Liver (tissue), 8 donors: ENCODE measurements at regions not wholly inside any gene's neighbourhood (a gene's known extent, or its start where the extent isn't known, plus 50 kb on each side); places are given as distances from the start of the nearest gene placed in this dataset.
"Not testable (repeated sequence)": the region's sequence is repeated elsewhere in the genome, so short reads cannot be mapped to it uniquely, and the experiment has no call there.

Source experiments
- DNase-seq: peaks from one replicate; pipeline ENCODE4 v3.0.0-alpha.2; 2017; ENCODE audit warnings: low spot score
- H3K27ac ChIP-seq, 2 donors: one replicate each; pipeline ENCODE4 v1.7.0; 2013; ENCODE audit warnings: inconsistent platforms in 2 of 2, low read length in 2 of 2, control low read depth in 1 of 2, low read depth in 1 of 2, mild to moderate bottlenecking in 1 of 2
- H3K27me3 ChIP-seq, 4 donors: one replicate each; pipeline versions ENCODE4 v1.6.1 to v1.7.0; 2013; ENCODE audit warnings: low read length in 3 of 4, inconsistent platforms in 1 of 4, mild to moderate bottlenecking in 1 of 4, moderate library complexity in 1 of 4; ENCODE audit not compliant: control insufficient read depth in 4 of 4, insufficient read depth in 4 of 4
- H3K36me3 ChIP-seq, 4 donors: one replicate each; pipeline versions ENCODE4 v1.6.1 to v1.7.0; 2013; ENCODE audit warnings: low read length in 3 of 4, mild to moderate bottlenecking in 3 of 4, low read depth in 1 of 4, moderate library complexity in 1 of 4; ENCODE audit not compliant: control insufficient read depth in 4 of 4, insufficient read depth in 3 of 4
- H3K4me1 ChIP-seq, 4 donors: one replicate each; pipeline versions ENCODE4 v1.6.1 to v1.7.0; 2013; ENCODE audit warnings: low read length in 3 of 4, mild to moderate bottlenecking in 3 of 4, moderate library complexity in 1 of 4; ENCODE audit not compliant: control insufficient read depth in 4 of 4, insufficient read depth in 4 of 4
- H3K4me3 ChIP-seq, 3 donors: one replicate each; pipeline versions ENCODE4 v1.6.1 to v1.7.0; 2013; ENCODE audit warnings: low read length in 3 of 3, control low read depth in 1 of 3, low read depth in 1 of 3, mild to moderate bottlenecking in 1 of 3
- H3K9ac ChIP-seq, 2 donors: one replicate each; pipeline ENCODE4 v1.7.0; 2013; ENCODE audit warnings: low read length in 2 of 2, mild to moderate bottlenecking in 2 of 2, moderate library complexity in 2 of 2, control low read depth in 1 of 2, low read depth in 1 of 2
- H3K9me3 ChIP-seq, 4 donors: one replicate each; pipeline versions ENCODE4 v1.6.1 to v1.7.0; 2013; ENCODE audit warnings: low read length in 3 of 4; ENCODE audit not compliant: control insufficient read depth in 4 of 4
- ATF3 ChIP-seq: IDR thresholded peaks from 2 replicates; pipeline ENCODE4 v1.6.1; 2016; ENCODE audit warnings: antibody characterized with exemption
- EGR1 ChIP-seq, 2 donors: IDR thresholded peaks; 2 replicates each; pipeline ENCODE4 v1.6.1; 2016 to 2018; ENCODE audit warnings: antibody characterized with exemption in 2 of 2, low read depth in 2 of 2
- FOXA1 ChIP-seq: IDR thresholded peaks from 2 replicates; pipeline ENCODE4 v1.6.1; 2016; ENCODE audit warnings: antibody characterized with exemption
- FOXA2 ChIP-seq: IDR thresholded peaks from 2 replicates; pipeline ENCODE4 v1.6.1; 2016; ENCODE audit warnings: antibody characterized with exemption
- GABPA ChIP-seq, 2 donors: IDR thresholded peaks in 1 of 2; conservative IDR thresholded peaks in 1 of 2; 2 replicates each; pipeline ENCODE4 v1.6.1; 2016; ENCODE audit warnings: antibody characterized with exemption in 2 of 2, mild to moderate bottlenecking in 1 of 2, moderate library complexity in 1 of 2
- HNF4A ChIP-seq, 2 donors: conservative IDR thresholded peaks; 2 replicates each; pipeline ENCODE4 v1.6.1; 2016; ENCODE audit warnings: antibody characterized with exemption in 2 of 2, mild to moderate bottlenecking in 2 of 2
- HNF4G ChIP-seq: IDR thresholded peaks from 2 replicates; pipeline ENCODE4 v1.6.1; 2016; ENCODE audit warnings: antibody characterized with exemption
- JUND ChIP-seq, 2 donors: IDR thresholded peaks; 2 replicates each; pipeline ENCODE4 v1.6.1; 2016; ENCODE audit warnings: antibody characterized with exemption in 2 of 2
- NR2F2 ChIP-seq: IDR thresholded peaks from 2 replicates; pipeline ENCODE4 v1.6.1; 2016; ENCODE audit warnings: antibody characterized with exemption
- RAD21 ChIP-seq, 2 donors: IDR thresholded peaks; 2 replicates each; pipeline ENCODE4 v1.6.1; 2016; ENCODE audit warnings: antibody characterized with exemption in 2 of 2, mild to moderate bottlenecking in 2 of 2
- RXRA ChIP-seq, 2 donors: IDR thresholded peaks; 2 replicates each; pipeline ENCODE4 v1.6.1; 2017 to 2018; ENCODE audit warnings: antibody characterized with exemption in 2 of 2, mild to moderate bottlenecking in 1 of 2
- SP1 ChIP-seq: IDR thresholded peaks from 2 replicates; pipeline ENCODE4 v1.6.1; 2018; ENCODE audit warnings: antibody characterized with exemption, mild to moderate bottlenecking
- TAF1 ChIP-seq: conservative IDR thresholded peaks from 2 replicates; pipeline ENCODE4 v1.6.1; 2016; ENCODE audit warnings: antibody characterized with exemption, mild to moderate bottlenecking
- YY1 ChIP-seq: IDR thresholded peaks from 2 replicates; pipeline ENCODE4 v1.6.1; 2016; ENCODE audit warnings: antibody characterized with exemption, mild to moderate bottlenecking
- ZBTB33 ChIP-seq: IDR thresholded peaks from 2 replicates; pipeline ENCODE4 v1.6.1; 2016; ENCODE audit warnings: antibody characterized with exemption
- WGBS: extraction: QIAGEN DNeasy Blood & Tissue Kit; methylation state at CpG from one replicate; pipeline ENCODE4 v1.1.7; 2013; 5-methylcytosine and 5-hydroxymethylcytosine counted together
- TF ChIP-seq, protein P1 (sequence below): IDR thresholded peaks from 2 replicates; pipeline ENCODE4 v1.6.1; 2016; ENCODE audit warnings: antibody characterized with exemption
- TF ChIP-seq, protein P2 (sequence below): IDR thresholded peaks from 2 replicates; pipeline ENCODE4 v1.6.1; 2016; ENCODE audit warnings: antibody characterized with exemption, mild to moderate bottlenecking
- TF ChIP-seq, protein P3 (sequence below): fragments of 150-350 bp; IDR thresholded peaks from 2 replicates; pipeline ENCODE4 v1.5.1; 2017; ENCODE audit warnings: improper control_type of control experiment, low read depth, low read length; ENCODE audit not compliant: missing input control
- donor health status: healthy.
- donor health status: healthy.
- donor health status: healthy.
- donor health status: healthy.
- donor health status: healthy.

DNA sequence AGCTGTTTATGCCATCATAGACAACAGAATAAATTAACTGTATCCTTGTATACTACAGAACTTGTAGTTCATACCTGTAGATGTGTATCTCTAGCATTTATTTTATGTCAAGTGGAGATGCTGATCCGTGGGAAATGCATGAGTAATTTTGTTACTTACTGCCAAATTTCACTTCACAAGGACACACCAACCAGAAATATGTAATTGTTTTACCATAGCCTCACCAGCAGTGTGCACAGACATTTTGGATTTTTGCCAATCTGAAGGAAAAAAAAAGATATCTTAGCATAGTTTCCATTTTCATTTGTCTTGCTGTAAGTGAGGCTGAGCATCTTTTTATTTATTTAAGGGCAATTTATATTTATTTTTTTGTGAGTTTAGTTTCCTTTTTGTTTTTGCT is 265.1 kb upstream of the OSR1 start:
- TF ChIP-seq FOXA1 (no peak), EGR1 (IDR thresholded peaks at IDR 0.05; ENCODE audit: low read depth in 2 of 2) (no peak), HNF4G (no peak), RXRA (IDR thresholded peaks at IDR 0.05) (no peak), ZBTB33 (no peak), TAF1 (no peak), NR2F2 (no peak)
- TF ChIP-seq, protein P1, sequence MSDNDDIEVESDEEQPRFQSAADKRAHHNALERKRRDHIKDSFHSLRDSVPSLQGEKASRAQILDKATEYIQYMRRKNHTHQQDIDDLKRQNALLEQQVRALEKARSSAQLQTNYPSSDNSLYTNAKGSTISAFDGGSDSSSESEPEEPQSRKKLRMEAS = no peak
- WGBS = 62% methylated on average over 1 of the region's 1 CpG
- no peaks in the 10 kb centered on the region for H3K4me1 ChIP-seq

GRCh38 chr2:19617257-19617848 is 258.9 kb upstream of the OSR1 start:
- no peaks in the 10 kb centered on the region for H3K27me3 ChIP-seq
- no peaks in the 10 kb centered on the region for H3K36me3 ChIP-seq
- H3K9me3 ChIP-seq = peaks cover 0 to 14% (median 1%) of the 10 kb centered on the region in 4 donors
- WGBS = 74% methylated on average over 1 of the region's 1 CpG
- H3K4me1 ChIP-seq = no peaks in the 10 kb centered on the region
- no peak for TF ChIP-seq FOXA1
- no peak for TF ChIP-seq FOXA2
- TF ChIP-seq, protein P2, sequence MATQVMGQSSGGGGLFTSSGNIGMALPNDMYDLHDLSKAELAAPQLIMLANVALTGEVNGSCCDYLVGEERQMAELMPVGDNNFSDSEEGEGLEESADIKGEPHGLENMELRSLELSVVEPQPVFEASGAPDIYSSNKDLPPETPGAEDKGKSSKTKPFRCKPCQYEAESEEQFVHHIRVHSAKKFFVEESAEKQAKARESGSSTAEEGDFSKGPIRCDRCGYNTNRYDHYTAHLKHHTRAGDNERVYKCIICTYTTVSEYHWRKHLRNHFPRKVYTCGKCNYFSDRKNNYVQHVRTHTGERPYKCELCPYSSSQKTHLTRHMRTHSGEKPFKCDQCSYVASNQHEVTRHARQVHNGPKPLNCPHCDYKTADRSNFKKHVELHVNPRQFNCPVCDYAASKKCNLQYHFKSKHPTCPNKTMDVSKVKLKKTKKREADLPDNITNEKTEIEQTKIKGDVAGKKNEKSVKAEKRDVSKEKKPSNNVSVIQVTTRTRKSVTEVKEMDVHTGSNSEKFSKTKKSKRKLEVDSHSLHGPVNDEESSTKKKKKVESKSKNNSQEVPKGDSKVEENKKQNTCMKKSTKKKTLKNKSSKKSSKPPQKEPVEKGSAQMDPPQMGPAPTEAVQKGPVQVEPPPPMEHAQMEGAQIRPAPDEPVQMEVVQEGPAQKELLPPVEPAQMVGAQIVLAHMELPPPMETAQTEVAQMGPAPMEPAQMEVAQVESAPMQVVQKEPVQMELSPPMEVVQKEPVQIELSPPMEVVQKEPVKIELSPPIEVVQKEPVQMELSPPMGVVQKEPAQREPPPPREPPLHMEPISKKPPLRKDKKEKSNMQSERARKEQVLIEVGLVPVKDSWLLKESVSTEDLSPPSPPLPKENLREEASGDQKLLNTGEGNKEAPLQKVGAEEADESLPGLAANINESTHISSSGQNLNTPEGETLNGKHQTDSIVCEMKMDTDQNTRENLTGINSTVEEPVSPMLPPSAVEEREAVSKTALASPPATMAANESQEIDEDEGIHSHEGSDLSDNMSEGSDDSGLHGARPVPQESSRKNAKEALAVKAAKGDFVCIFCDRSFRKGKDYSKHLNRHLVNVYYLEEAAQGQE = no peak
- TF ChIP-seq ZBTB33 = no peak
- no peak for TF ChIP-seq ATF3
- no peak for TF ChIP-seq NR2F2
- TF ChIP-seq RAD21 (IDR thresholded peaks at IDR 0.05) = no peak
- TF ChIP-seq, protein P1 = no peak
- TF ChIP-seq HNF4G = no peak
- TF ChIP-seq GABPA (IDR thresholded peaks at IDR 0.05 in 1 of 2, conservative IDR thresholded peaks at IDR 0.05 in 1 of 2) = no peak
- TF ChIP-seq JUND (IDR thresholded peaks at IDR 0.05) = no peak
- TF ChIP-seq YY1 = no peak
- TF ChIP-seq, protein P3, sequence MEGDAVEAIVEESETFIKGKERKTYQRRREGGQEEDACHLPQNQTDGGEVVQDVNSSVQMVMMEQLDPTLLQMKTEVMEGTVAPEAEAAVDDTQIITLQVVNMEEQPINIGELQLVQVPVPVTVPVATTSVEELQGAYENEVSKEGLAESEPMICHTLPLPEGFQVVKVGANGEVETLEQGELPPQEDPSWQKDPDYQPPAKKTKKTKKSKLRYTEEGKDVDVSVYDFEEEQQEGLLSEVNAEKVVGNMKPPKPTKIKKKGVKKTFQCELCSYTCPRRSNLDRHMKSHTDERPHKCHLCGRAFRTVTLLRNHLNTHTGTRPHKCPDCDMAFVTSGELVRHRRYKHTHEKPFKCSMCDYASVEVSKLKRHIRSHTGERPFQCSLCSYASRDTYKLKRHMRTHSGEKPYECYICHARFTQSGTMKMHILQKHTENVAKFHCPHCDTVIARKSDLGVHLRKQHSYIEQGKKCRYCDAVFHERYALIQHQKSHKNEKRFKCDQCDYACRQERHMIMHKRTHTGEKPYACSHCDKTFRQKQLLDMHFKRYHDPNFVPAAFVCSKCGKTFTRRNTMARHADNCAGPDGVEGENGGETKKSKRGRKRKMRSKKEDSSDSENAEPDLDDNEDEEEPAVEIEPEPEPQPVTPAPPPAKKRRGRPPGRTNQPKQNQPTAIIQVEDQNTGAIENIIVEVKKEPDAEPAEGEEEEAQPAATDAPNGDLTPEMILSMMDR = no peak
- TF ChIP-seq HNF4A (conservative IDR thresholded peaks at IDR 0.05) = no peak
- TF ChIP-seq EGR1 (IDR thresholded peaks at IDR 0.05; ENCODE audit: low read depth in 2 of 2) = no peak
- no peak for TF ChIP-seq RXRA (IDR thresholded peaks at IDR 0.05)
- no peak for TF ChIP-seq SP1
- TF ChIP-seq TAF1 = no peak
- H3K27ac ChIP-seq = no peak overlapping the region
- DNase-seq = no peak
- H3K4me3 ChIP-seq = no peak overlapping the region
- no peak overlapping the region for H3K9ac ChIP-seq

More for the DNA sequence above, 265.1 kb upstream of the OSR1 start:
- Histone ChIP-seq H3K9me3 (peaks cover 0 to 12% (median 1%) of the 10 kb centered on the region in 4 donors), H3K4me3 (no peak overlapping the region), H3K9ac (no peak overlapping the region), H3K27ac (no peak overlapping the region), H3K27me3 (no peaks in the 10 kb centered on the region), H3K36me3 (no peaks in the 10 kb centered on the region)
- DNase-seq = no peak

DNA sequence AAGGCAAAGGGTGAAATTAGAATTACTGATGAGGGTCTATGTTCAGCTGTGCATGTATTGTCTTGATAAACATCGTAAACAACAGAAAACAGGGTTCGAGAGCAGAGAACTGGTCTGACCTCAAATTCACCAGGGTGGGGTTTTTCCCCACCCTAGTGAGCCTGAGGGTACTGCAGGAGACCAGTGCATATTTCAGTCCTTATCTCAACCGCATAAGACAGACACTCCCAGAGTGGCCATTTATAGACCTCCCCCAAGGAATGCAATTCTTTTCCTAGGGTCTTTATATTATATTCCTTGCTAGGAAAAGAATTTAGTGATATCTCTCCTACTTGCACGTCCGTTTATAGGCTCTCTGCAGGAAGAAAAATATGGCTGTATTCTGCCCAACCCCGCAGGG is 257.0 kb upstream of the OSR1 start:
- H3K4me3 ChIP-seq = not testable (repeated sequence)

More for the DNA sequence above, 257.0 kb upstream of the OSR1 start:
- H3K27me3 ChIP-seq, H3K27ac ChIP-seq, H3K4me1 ChIP-seq, H3K36me3 ChIP-seq, H3K9ac ChIP-seq, DNase-seq: not testable (repeated sequence)
- peaks cover 0 to 14% (median 1%) of the 10 kb centered on the region in 4 donors for H3K9me3 ChIP-seq
- 87% methylated on average over 6 of the region's 6 CpGs for WGBS
